SK-MEL-5 (cell line): ENCODE measurements at regions not wholly inside any gene's neighbourhood (a gene's known extent, or its start where the extent isn't known, plus 50 kb on each side); places are given as distances from the start of the nearest gene placed in this dataset.
"Not testable (repeated sequence)": the region's sequence is repeated elsewhere in the genome, so short reads cannot be mapped to it uniquely, and the experiment has no call there.

Experiments used
- DNase-seq: peaks from one replicate; pipeline ENCODE4 v3.0.0-alpha.2; 2016; ENCODE audit warnings: low read depth, low spot score
- in situ Hi-C: cut with HindIII; loops from 2 replicates; pipeline ENCODE4 v1.10.0; 2016; ENCODE audit warnings: low sequenced_read_pairs, high pct_unique_total_duplicates, low pct_unique_long_range_greater_than_20kb

DNA sequence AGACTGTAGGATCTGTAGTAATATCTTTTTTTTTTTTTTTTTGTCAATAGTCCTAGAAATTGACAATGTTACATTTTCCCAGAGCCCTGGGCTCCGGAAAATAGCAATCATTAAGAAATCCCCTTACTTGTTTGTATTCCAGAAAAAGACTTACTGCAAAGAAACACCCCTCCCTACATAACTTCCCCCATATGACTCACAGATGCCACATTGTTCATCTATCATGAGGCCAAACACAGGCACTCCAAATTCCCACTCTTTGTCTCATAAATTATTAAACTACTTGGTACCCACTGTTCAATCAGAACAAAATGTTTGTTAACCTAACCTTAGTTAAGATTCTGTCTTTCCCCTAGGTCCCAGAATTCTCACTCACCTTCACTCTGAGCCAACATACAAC, 53.5 kb downstream of the TEX51 start:
- no peak for DNase-seq
- in situ Hi-C loops, result no loop called here

DNA sequence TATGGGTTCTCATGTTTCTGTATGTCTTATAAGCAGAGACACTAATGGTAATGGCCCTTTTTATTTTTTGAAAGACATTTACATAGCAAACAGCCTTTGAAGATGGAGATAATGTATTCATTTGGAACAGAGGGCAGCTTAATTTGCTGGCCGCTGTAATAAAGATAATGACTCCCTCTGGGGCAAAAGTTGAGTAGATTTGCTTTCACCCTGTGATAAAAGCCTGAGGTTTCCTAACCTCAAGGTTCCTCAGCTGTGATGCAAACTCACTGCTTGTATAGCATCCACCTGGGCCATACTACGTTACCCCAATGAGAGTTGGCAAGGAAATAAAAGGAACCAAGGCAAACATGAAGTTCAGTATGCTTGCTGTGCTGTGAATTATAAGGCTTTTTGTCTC, 54.8 kb downstream of the TEX51 start:
- DNase-seq, result no peak
- in situ Hi-C loops, result no loop called here

DNA sequence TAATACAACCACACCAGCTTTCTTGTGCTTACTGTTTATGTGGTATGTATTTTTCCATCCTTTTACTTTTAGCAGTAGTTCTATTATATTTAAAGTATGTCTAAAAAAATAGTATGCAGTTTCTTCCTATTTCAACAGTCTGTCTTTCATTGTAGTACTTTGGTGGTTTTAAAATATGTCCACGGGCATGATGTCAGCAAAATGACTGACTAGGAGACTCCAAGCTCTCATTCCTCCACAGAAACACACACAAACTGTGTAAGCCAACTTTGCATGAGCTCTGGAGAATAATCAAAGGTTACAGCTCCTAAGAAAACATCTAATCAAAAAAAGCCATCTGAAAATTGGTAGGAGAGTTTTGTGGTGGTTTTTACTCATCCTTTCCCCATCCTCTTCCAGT, 56.1 kb downstream of the TEX51 start:
- in situ Hi-C loops, result no loop called here
- DNase-seq, result no peak

DNA sequence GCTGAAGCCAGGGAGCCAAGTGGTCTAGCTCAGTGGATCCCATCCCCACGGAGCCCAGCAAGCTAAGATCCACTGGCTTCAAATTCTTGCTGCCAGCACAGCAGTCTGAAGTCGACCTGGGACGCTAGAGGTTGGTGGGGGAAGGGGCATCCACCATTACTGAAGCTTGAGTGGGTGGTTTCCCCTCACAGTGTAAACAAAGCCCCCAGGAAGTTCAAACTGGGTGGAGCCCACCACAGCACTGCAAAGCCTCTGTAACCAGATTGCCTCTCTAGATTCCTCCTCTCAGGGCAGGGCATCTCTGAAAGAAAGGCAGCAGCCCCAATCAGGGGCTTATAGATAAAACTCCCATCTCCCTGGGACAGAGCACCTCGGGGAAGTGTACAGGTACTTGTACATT, 58.1 kb downstream of the TEX51 start:
- in situ Hi-C loops, DNase-seq: not testable (repeated sequence)

DNA sequence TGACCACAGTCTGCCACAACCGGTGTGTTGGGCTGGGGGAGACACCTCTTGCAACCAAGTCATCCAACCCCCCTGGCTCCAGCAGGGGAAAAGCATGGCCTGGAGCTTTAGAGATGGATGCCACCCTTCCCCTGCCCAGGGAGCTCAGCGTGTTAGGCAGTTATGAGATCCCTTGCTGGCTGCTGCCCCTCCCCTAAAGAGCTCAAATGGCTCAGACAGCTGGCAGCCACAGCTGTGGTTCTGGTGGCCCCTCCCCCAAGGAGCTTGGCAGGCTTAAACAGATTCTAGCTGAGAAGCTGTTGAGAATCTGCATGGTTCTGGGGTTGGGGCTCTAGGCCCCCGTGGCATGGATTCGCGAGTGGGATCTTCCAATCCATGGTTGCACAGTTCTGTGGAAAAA, 64.7 kb downstream of the TEX51 start:
- DNase-seq, result no peak
- in situ Hi-C loops, result no loop called here

DNA sequence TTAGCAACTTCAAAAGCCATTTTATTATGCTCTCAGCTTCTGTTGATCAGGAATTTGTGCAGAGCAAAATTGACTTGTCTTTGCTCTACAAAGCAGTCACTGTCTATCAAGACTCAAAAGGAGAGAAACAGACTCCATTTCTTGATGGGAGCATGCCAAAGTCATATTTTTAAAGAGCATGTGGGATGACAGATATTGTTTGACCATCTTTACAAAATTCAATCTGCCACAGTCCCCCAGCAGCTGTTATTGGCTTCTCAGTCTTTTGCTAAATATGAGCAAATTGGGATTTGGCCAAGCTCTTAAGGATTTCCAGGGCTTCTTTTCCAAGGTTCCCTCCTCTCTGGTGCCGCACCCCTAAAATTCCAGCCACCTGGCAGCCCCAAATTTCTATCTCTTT, 67.9 kb downstream of the TEX51 start:
- DNase-seq, result no peak
- in situ Hi-C loops, result no loop called here

DNA sequence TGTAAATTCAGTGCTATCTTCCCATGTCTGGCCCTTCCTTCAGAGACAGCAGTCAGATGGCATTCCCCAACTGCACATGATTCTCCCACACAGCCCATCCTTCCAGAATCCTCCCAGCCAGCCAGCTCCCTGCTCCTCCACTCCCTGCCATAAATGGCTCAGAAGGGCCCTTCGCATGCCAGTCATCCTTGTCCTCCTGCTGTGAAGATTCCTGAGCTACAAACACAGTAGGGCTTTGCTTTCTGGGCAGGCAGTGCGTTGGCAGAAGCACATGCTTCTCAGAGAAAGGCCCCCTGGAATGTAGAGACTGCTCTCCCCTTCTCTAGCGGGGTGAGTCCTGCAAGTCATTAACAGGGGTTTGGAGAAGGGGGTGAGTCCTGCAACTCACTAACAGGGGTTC, 71.9 kb downstream of the TEX51 start:
- in situ Hi-C loops, result no loop called here
- DNase-seq, result no peak

DNA sequence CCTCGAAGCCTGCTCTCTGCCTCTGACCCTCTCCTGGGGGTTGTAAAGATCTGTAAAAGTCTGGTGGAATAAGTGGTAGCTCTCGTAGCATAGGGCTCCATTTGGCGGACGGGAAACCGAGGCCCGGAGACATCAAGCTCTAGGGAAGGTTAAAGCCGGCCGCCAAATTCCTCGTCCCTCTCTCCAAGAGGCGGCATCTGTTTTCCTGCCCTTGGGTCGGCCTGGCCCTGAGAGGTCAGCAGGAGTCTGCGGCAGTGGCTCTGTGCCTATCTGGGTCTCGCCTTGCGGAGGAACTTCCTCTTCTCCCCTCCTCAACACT, 72.4 kb downstream of the TEX51 start:
- no peak for DNase-seq
- in situ Hi-C loops, result no loop called here

DNA sequence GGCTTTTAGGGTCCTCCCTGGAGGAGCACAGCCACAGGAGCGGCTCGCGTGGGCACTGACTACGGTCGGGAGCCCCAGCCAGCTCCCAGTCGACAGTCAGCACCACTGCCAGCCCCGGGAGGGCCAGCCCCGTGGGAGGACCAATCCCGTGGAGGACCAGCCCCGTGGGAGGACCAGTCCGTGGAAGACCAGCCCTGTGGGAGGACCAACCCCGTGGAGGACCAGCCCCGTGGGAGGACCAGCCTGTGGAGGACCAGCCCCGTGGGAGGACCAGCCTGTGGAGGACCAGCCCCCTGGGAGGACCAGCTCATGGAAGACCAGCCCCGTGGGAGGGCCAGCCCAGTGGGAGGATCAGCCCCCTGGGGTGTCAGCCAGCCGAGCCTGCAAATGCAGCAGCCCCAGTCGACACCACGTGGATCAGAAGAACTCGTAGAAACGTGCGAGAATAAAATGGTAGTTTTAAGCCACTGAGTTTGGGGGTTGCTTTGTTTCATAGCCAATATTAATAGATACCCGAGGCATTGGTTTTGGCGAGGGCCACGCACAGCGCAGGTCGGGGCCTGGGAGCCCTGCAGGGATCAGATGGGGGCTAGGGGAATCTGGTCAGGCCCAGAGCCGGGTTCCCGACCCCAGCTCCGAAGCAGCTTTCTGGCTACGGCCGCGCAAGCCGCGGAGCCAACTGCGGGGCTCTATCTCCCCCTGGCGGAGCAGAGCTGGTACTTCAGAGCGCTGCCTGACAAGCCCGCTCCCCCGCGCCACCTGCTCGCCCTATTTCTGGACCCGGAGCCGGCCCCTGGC, 73.0 kb downstream of the TEX51 start:
- in situ Hi-C loops, result no loop called here
- peak; percentile 64 for DNase-seq

DNA sequence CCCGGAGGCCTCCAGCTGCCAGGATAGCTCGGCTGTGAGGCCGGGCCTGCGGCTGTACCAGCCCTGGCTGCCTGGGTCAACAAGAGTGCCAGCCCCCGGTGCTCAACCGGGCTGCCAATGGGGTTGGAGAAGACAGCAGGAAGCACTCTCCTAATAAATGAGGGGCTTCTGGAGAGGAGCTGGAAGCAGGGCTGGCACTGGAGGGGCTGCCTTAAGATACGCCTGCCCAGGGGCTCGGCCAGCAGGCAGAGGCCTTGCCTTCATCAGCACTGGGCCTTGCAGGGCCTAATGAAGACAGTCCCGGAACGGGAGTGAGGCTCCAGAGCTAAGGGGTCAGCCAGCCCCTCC, 73.6 kb downstream of the TEX51 start:
- in situ Hi-C loops, result no loop called here
- no peak for DNase-seq

DNA sequence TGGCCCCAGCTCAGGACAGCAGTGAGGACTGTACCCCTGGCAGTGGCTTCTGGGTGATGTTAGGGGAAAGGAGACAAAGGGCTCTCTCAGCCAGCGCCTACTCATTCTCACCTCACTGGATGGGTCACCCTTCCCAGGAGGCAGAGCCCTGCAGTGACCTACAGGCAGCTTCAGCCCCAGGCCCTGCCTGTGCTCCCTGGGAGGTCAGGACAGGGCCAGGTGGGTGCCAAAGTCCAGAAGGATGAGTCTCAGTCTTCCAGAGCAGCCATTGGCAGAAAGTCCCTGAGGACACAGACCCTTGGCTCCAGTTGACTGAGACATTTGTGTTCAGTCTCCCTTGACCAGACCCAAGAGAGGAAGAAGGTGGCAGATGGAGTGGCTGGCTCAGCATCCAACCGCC, 75.1 kb downstream of the TEX51 start:
- DNase-seq, result no peak
- in situ Hi-C loops, result no loop called here

DNA sequence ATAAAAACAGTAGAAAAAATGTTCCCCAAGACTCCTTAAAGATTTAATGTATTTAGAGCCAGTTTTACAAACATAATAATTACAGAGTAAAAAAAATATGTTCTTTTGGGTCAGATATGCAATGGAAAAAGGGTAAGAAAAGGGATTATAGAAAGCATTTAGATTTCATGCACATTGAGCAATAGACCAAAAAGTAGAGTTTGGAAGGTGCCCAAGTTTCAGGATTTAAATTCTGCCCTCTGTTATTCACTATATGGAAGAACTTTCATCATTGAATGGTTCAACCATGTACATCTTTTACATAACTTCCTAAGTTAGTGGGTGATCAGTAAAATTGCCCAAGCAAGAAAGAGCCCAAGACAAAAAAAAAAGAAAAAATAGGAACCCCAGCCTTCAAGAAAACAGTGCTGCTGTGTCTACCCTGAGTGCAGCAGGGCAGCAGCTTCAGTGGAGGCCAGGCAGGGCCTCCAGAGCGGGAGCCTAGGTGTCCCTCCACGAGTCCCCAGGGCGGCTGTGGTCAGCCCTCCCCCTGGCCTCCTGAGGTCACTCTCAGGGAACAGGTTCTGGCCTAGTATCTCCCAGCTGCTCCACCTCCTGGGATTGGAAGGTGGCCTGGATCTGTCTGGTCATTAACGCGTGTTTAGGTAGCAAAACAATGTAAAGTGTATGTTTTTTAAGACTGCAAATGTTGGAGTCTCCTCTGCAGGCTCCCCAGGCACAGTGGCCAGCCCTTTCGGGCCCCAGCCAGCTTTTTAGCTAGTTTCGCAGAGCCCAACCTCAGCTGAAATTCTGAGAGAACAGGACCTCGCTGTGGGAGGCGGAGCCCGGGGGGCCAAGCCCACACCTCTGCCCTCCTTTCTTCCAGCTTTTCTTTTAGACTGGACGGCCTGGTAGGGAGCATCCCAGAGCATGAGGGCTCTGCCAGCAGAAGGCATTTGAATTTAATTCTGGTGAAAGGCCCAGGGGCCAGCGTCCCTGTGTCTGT, 77.3 kb downstream of the TEX51 start:
- in situ Hi-C loops, result no loop called here
- no peak for DNase-seq

DNA sequence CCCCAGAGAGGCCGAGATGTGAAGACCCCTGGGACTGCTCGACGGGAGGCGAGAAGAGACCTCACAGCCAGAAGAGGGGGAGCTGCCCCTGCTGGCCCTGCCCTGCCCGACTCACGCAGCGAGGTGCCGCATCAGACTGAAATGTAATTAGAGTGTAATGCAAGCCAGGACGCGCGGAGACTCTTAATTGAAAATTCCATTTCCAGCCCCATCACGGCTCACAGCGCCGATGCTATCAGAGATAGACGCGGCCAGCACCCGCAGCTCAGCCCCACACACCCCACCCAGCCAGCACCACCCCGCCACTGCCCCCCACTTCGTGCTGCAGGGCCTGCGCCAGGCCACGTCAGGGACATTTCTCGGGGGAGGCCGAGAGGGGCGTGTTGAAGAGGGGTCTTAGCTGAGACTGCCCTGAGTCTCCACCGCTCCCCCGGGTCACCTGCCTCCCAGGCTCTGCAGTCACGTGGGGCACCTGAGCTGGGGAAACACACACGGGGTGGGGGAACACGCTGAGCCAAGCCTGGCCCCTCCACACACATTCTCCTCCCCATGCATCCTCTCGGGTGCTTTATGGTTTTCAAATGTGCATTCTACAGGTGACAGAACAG, 78.1 kb downstream of the TEX51 start:
- in situ Hi-C loops, result no loop called here

DNA sequence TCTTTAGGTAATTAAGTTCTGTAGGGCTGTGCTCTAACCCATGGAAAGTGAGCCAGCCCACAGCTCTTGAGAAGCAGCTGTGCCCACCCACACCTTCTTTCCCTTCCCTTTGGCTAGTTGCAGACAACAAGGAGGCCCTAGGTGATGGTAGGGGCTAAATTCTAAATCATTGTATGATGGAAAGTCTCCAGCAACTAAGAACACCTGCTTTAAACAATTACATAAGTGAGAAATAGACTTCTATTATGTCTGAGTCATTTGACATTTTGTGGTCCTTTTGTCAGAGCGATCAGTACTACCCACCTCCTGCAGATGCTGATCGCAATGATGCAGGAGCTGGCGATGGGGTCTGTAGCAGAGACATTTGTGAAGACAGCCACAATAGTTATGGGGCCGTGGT, 79.6 kb downstream of the TEX51 start:
- in situ Hi-C loops, result no loop called here
- no peak for DNase-seq

More for the DNA sequence above, 78.1 kb downstream of the TEX51 start:
- DNase-seq, result no peak

DNA sequence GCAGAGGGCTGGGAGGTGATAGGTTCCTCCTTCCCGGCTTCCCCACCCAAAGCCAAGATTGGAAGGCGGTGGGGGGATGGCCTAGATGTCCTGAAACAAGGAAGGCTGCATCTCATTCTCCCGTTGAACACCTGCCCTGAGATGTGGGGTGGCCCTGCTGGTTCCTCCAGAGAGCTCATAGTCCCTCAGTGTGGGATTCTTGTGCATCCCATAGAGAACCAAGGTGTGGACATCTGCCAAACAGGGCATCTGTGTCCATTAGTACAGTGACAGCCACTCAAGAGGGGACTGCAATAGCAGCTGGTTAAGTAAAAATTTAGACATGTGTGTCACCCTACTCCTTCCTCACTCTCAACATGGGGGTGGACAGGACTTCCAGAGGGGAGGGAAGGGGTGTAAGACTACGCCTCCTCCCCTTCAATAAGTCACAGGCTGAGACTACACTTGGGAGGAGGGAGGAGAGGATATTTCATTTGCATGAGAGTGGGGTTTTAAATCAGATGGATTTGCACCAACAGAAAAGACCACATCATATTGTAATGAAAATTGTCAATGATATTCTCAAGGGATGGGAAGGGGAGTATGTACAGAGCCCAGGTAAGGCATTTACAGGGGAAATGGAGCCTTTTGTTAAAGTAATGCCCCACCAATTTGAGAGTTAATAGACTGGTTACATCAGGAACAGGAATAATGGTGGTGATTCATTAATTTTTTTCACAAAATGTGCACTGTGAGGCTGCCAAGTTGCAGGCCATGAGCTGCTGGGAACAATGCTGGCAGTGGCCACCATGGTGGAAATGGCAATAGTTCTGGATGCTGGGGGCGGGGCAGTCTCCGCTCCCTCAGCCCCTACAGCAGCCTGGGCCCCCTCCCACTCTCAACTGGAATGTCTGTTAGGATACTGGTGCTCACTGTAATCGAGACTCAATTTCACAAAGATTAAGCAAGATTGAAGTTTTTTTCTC, 80.6 kb downstream of the TEX51 start:
- no peak for DNase-seq
- in situ Hi-C loops, result no loop called here

DNA sequence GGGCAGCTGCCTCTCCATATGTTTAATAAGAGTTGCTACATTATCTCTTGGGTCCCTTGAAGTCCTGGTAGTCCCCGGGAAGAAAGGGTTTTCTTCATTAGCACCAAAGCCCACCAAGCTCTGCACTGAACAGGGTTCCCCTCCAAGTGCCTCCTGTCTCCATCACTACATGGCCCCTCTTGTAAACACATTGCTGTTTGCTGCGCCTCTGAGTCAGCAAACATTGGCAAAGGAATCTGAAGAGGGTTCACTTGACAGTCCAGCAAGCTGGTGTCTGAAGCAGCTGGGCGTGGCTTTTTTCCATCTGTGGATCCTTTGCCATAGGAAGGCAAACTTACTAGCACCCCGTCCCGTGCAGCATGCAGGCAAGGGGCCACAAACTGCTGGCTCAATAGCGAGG, 82.8 kb downstream of the TEX51 start:
- no peak for DNase-seq
- in situ Hi-C loops, result no loop called here

DNA sequence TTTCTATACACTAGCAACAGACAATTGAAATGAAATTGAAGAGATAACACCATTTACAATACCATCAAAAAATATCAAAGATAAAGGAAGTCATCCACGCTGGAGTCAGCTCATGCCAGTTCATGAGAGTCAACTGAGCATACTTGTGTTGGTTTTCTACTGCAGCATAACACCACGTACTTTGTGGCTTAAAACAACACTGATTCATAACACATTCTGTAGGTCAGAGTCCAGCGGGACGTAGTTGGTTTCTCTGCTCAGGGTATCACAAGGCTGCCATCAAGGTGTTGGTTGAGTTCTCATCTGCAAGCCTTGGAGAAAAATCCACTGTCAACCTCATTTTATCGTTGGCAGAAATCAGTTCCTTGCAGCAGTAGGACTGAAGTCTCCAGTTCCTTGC, 84.2 kb downstream of the TEX51 start:
- DNase-seq, result no peak

More for the DNA sequence above, 84.2 kb downstream of the TEX51 start:
- in situ Hi-C loops, result no loop called here
